Dermis microvascular lymphatic vessel endothelial cell (primary cell): ENCODE measurements at regions not wholly inside any gene's neighbourhood (a gene's known extent, or its start where the extent isn't known, plus 50 kb on each side); places are given as distances from the start of the nearest gene placed in this dataset.
A peak's percentile ranks its signal among the peaks of the same experiment; 100 is the strongest.

Experiments used
- DNase-seq, 2 donors: peaks; one replicate each; pipeline versions ENCODE4 v3.0.0 to v3.0.0-alpha.2; 2010; ENCODE audit warnings: low read depth in 2 of 2

DNA sequence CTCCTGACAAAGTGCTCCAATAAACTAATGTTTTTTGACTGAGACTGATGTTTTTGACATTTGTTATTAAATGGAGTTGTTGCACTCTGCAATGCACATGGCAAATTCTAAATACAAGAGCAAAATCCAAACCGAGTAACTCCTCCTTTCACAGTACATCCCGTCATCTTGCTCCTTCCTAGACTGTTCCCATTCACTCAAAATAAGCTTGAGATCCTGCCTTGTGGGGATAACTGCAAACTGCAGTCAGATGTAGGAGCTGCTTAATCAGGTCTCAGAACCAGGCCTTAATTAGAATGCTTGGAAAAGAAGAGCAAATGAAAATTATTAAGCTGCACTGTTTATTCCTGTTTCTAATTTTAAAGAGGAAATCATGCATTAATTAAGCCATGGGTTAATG lies 134.8 kb upstream of the SPRY2 start:
- no peak for DNase-seq

DNA sequence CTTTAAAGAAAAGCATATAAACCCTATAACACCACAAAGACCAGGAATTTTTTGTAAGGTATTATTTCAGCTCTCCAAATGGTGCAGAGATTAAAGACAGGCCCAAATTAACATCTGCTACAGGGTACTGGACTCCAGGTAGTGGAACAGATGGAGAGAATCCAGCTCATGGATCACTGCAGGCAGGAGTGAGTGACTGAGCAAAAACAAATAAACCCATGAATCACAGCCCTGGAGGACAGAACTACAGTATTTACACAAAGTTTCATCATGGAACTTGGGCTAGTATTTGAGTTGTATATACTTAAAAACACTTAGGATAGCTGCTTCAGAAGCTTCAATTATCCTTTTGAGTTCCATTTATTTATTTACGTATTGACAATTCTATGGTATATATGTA lies 132.8 kb upstream of the SPRY2 start:
- DNase-seq = peak in 1 of 2 donors; percentile 34

DNA sequence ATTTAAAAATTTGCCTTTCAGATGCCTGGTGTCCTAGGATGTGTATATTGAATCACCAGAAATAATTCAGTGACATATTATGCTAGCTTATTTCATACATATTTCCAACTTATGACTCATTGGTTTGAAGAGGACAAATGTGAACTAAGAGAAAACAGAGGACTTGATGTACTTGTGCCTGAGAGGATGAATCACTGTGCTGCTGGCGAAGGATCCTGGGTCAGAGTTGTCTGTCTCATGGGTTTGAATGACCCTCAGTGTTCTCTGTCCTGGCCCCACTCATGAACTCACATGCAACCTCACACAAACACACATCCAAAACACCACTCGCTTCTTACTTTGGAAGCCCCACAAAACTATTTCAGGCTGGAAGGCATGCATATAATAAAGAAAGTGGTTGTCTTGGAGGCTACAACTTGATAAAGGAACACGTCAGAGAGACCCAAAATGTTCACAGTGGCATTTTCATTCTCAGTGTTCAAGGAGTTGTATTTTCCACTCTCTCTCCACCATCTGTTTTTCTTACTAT lies 129.0 kb upstream of the SPRY2 start:
- peak; percentile 23 to 89 for DNase-seq

DNA sequence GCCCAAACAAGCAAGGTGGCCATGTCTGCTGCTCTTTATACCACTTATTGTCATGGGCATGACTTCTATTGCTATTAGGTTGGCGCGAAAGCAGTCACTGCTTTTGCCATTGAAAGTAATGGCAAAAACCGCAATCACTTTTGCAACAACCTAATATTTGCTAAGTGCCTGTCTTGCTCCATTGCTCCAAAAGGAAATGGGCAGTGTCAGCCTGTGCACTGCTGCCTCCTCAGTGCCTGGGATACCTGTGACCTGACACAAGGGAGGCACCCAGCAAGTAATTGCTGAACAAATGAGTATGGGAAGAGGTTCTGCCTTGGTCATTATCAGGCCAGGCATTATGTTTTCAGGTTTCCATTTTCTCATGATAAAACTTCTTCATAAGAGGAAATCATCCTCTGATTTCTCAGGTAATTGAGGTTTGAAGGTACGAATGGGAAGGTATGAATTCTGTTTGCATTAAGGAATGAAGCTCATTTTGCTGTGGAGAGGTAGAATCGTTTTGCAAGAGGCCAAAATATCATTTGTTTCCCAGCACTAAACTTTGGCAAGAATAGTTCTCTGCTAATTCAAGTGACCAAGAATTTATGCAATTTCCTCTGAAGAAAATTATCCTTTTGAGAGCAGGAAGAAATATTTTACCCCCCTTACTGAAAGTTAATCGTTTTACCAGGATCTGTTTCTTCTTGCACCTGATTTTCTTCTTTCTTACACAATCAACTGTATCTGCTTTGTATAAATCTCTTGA lies 128.4 kb upstream of the SPRY2 start:
- DNase-seq = no peak

DNA sequence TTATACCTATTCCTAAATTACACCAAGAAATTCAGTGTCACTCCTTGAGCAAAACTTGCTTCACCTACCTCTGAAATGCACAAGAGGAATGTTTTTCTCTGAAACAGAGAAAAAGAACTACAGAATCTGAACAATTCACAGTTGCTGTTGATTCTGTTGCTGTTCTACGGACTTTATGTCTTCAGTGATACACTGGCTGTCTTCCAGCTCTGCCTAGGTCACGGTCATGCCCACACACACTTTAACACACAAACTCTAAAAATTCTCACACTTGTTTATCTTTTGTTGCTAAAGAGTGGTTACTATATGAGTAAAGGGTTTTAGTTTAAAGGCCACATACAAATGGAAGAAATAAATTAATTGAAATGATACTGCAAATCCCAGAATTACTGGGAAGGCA lies 124.4 kb upstream of the SPRY2 start:
- DNase-seq = no peak

DNA sequence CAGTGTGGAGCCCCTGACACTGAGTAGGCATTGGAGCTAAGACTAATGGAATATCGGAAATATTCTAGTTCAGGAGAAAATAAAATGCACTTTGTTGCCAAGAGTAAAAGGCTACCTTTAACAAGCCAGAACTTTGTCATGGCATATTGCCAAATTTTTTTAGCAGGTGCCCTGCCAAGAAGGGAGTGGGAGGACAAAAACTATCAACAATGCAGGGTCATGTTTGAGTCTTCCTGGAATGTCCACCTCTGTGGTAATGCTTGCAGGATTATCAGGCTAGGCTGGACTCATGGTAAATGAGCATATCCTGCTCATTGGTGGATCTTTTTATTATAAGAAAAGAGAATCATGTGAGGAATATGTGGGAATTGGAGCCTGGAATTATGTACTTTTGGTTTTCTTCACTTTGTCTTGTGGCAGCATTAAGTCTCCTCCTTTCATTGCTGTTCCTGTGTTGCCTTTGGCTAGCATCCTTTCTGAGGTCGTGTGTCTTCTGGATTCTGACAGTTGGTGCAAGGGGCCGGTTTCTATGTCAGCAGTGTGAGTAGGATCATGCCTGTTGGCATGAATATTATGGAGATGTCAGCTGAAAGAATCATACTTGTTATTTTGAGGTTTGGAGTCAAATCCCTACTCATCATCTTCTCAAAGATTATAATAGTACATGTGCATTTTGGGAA lies 122.9 kb upstream of the SPRY2 start:
- DNase-seq = peak; percentile 59 to 69

DNA sequence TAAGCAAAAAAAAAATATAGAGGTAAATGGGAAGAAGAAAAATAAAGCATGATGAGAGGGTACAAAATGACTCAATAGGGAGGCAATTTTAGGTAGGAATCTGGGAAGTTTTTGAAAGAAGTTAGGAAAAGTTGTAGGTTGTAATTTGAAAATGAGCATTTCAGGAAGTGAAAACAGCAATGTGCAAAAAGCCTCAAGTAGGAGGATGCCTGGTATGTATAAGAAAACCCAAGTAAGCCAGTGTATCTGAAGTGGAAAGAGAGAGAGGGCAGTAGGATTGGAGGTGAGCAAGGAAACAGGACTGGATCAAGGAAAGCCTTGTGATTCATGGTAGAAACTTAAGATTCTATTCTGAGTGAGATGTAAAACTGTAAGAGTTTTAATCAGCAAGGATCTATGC lies 121.6 kb upstream of the SPRY2 start:
- DNase-seq = no peak

DNA sequence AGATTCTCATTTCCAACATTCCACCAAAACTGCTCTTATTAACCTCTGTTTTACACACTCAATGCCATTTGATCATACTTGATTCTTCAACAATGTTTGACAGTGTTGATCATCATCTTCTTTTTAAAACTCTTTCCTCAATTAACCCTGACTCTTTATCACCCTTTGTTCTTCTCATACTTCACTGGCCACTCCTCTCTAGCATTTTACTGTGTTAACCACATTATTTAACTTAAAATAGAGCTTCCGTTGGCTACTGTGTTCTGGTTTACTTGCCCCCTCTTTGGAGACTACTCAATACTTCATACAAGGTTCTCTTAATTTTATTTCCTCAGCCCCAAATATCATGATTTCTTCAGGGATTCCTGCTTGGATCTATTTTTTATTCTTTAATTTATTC lies 121.1 kb upstream of the SPRY2 start:
- DNase-seq = no peak

DNA sequence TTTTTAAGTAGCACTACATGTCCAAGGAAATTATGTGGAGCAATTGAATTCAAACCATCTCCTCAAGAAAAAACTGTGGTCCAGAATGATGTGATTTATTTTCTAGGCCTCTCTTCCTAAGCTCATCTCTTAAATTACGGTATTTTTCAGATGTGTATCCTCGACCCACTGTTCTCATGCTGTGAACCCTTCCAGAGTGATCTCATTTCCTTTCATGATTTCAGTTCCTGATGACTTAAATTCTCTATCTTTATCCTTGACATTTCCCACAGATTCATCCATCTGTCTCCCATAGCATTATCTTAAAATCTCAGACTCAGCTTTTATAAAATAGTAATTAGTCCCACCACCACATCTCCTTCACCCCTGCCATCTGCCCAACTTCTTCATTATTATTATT lies 117.6 kb upstream of the SPRY2 start:
- DNase-seq = peak; percentile 14 to 72

DNA sequence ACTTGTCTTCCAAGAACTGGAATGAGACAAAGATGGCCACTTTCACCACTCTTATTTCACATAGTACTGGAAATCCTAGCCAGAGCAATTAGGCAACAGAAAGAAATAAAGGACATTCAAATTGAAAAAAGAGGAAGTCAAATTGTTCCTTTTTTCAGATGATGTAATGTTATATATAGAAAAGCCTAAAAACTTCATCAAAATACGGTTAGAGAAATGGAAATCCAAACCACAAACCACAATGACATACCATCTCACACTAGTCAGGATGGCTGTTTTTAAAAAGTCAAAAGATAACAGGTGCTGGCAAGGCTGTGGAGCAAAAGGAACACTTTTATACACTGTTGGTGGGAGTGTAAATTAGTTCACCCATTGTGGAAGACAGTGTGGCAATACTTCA lies 113.3 kb upstream of the SPRY2 start:
- no peak for DNase-seq

DNA sequence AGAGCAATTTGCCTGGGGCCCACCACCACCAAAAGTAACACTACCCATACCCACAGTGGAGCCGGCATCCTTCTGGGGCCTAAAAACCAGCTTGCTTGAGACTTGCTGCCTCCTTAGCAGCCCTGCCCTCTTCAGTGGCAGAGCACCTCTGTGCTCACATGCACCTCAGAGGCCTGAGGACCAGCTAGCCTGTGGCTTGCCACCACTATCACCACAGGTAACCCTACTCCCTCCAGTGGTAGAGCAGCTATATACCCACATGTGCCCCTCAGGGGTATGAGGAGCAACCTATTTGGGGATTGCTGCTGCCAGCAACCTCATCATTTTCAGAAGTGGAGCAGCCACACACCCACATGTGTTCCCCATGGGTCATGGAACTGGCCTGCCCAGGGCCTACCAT lies 111.4 kb upstream of the SPRY2 start:
- DNase-seq = no peak

DNA sequence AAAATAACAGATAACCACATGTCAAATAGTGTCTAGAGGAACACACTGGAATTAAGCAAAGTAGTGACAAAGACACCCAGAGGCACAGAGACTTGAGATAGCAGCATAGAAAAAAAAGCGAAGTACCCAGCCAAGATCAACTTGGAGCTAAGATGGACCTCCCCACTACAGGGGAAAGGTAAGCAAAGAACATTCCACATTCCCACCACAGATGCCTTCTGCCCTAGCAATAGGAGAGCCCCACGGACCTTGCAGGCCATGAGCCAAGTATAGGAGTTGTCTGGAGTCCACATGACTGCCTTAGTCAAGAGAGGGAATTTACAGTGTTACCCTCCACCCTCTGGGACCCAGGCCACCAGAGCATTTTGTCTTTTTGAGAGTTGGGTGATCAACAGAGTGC lies 110.7 kb upstream of the SPRY2 start:
- DNase-seq = no peak

DNA sequence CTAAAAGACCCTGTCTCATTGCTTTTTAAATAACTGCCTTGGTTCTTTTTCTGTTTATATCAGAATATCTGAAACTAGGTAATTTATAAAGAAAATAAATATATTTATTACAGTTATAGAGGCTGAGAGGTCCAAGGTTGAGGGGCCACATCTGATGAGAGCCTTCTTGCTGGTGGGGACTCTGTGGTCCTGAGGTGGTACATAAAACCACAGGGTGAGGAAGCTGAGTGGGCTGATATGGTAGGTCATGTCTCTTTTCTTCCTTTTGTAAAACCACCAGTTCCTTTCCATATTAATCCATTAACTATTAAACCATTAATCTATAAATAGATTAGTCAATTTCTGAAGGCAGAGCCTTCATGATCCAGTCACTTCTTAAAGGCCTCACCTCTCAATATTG lies 109.5 kb upstream of the SPRY2 start:
- DNase-seq = no peak

DNA sequence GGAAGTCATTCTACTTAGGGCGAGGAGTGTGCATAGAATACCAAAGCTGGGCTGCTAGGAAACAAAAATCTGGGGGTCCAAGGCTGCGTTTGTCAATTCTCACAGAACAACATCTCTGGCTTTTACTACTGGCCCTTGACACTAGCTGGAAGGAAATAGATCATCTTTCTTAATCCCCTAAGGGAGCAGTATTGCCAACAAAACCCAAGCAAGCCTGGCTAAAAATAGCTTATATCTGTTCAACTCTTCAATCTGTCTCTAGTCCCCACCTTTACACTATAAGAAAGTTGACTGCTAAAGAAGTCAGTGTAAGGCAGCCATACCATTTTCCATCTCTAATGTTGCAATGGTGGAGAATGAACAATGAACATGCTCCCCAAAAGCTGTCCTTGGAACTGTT lies 107.8 kb upstream of the SPRY2 start:
- DNase-seq = no peak

DNA sequence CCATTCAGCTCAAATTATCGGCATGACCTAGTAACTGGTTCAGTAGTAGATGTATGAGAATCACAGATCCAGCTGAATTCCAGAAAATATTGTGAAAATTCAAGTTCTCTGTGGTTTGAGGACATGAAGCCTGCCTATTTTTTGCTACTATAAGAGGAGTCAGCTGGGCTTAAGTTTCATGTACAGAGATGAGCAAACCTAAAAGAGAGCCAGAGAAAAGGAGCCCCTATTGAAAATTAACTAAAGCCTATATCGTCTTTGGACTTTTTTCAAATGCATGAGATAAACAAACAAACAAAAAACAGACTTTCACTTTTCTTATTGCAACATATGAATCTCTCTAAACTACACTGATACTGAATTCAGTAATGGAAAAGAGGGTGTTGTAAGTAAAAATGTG lies 106.8 kb upstream of the SPRY2 start:
- DNase-seq = no peak

DNA sequence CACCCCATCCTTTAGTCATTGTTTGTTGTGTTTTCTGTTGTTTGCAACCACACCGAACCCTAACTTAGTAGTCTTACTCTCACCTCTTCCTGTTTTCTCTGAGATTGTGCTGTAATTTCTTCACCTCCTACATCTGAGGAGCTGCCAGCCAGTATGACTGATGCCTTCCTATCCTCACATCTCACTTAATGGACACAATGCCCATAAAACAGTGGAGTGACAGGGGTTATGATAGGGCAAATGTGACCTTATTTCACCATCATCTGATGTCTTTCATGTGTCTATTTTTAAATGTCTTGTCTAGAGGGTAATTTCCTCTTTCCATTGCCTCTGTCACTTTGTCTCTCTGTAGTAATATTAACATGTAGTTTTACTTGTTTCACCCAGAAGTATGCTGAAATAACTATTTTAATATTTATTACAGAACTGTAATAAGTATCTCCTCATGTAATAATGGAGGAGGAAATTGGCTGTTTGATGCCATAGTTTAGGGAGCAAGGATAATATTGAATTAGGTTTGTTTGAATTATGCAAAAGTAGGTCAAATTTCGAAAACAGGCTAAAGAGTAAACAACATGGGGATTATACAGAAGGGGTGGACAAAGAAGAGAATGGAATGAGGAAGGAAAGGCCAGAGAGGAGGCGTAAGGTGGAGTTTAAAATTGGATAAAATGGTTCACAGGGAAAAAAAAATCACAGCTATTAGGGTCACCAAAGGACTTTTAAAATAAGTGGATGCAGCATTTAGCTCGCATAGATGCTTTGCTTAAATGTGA lies 103.5 kb upstream of the SPRY2 start:
- no peak for DNase-seq

DNA sequence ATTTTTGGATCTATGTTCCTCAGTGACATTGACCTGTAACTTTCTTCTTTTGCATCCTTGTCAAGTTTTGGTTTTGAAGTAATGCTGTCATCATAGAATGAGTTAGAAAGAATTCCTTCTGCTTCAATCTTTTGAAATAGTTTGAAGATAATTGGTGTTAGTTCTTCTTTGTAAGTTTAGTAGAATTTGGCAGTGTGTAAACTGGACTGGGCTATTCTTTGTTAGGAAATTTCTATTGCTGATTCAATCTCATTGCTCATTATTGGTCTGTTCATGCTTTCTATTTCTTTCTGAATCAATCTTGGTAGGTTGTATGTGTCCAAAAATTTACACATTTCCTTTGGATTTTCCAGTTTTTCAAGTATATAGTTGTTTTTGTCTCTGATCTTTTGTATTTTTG lies 101.7 kb upstream of the SPRY2 start:
- DNase-seq = no peak

DNA sequence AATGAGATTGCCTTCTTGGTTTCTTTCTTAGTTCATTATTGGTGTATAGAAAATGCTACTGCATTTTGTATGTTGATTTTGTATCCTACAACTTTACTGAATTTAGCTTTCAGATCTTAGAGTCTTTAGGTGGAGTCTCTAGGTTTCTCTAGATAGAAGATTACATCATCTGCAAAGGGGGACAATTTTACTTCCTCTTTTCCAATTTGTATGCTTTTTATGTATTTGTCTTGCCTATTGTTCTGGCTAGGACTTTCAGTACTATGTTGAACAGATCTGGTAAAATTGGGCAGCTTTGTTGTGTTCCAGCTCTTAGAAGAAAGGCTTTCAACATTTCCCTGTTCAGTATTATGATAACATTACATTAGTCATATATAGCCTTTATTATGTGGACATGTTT lies 101.0 kb upstream of the SPRY2 start:
- no peak for DNase-seq

DNA sequence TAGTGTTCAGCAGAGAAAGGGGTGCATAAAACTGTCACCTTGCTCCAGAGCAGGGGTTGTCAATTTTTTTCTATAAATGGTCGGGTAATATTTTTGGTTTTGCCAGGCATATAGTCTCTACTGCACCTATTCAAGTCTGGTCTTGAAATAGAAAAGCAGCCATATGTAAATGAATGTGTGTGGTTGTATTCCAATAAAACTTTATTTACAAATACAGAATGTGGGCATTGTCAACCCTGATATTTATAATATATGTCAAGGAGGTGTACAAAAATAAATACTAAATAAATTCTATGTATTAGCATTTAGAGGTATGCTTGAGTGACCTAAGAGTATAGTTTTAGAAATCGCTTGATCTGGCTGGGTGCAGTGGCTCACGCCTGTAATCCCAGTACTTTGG lies 97.6 kb upstream of the SPRY2 start:
- no peak for DNase-seq

DNA sequence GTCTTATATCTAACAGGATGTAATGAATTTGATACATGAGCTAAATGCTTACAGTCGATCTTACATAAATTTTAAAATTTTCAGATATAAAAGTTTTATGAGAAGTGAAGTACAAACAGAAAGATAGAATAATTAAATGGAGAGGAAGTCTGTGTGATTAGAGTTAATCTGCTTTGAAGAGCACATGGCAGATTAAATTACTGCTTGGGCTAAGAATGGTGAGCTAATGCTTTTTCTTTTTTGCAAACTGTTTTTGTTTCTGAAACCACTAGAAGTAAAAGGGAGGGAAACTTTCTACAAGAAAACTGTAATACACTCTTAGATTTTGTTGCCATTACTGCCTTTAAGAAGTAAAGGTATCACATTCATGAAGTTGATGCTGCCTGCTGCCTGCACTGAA lies 96.3 kb upstream of the SPRY2 start:
- DNase-seq = no peak

DNA sequence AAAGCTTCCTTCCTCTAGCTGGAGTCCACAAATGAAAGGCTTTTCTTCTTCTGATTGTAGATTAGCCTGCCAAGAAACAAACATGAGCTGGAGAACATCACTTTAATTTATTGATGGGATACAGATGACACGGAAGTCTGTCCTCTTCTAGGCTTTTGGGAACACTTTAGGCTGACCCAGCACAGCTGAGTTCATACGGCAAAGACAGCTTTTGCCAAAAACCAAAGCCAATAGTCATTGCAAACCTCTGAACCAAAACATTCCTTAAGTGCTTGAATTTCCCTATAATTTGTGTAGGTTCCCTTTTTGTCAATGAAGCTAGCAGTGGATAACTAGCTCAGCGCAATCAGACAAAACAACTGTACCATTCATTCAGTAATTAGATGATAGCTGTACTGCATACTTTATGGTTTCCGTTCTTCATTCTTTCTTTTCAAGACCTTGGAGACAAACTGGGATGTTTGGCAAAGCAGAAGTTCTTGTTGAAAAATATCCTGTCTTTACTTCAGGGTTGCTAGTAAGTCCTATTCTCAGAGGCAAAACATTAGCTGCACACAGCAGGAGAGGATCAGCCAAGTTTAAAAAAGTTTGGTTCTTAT lies 95.7 kb upstream of the SPRY2 start:
- no peak for DNase-seq

DNA sequence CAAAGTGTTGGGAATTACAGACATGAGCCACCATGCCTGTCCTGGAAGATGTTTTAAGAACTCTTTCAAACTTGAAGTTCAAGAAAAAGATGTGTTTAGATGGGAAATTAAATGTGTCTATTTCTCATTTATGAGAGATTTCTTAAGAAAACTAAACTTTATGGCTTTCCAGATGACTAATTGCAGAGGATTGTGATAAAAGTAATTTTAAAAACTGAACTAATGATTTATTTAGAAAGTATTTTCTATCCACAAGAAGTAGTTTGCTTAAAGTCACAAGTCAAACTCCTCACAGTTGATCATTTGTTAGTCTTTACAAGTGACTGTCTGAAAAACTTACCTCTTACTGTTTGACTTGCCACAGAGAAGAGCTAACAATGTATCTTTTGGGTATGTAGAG lies 89.6 kb upstream of the SPRY2 start:
- no peak for DNase-seq
